NCI-H1105 treated with DMSO at 0.1 percent for 48 hours (cell line): ENCODE measurements at regions not wholly inside any gene's neighbourhood (a gene's known extent, or its start where the extent isn't known, plus 50 kb on each side); places are given as distances from the start of the nearest gene placed in this dataset.

Source experiments
- DNase-seq: peaks from one replicate; lab custom pipeline; 2025; lab: John Stamatoyannopoulos, UW

DNA sequence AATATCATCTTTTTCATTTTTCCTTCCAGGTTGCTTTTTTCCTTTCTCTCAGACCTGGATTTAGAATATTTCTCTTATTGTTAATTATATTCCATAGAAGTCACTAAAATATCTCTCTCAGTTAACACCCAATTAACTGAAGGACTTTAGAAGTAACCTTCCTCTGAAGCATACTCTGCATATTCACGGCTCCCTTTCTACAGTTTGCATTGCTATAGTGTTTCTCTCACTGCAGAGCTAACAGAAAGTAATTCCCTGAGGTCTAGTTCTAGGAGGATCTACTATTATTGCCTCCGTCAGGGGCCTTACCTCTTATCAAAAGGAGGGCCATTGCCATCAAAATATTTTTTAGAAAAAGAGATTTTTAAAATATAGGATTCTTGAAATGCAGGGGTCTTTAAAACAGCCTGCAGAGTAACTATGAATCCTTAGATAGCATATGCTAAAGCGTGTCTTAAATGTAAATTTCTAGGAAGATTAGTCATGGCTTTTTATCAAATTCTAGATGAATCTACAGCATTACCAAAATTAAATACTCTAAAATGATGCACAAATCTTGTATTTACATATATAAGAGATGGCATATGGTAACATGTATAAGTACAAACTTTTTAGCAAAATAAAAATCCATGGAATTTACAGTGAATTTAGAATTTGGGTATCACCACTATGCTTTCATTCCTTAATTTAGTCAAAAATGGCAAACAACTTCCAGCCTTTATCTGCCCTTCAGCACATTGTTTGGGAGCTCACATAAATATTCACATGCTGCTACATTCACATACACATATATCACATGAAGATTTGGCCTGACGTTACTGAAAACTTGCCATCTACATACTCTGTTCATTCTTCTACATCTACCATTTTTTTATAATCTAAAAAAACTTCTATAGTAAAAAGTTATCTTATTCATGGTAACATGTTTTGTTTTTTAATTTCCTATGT lies 696.8 kb downstream of the OTOL1 start:
- no peak for DNase-seq

DNA sequence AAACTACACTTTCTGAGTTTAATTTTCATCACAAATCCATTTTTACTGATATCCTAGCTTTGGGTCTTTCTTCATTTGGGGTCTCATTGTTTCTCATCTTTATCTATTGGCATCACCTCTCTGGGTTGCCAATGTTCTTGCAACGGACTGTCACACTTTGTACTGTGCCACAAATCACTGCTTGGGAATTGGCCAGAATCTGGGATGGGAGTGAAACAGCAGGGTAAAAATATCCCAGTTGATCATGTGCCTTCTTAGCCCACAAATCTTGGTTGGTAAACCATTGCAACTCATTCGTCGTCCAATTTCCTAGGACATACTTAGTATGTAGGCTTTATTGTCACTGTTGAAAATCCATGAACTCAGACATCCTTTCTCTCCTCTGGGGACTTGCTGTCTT lies 698.5 kb downstream of the OTOL1 start:
- no peak for DNase-seq

DNA sequence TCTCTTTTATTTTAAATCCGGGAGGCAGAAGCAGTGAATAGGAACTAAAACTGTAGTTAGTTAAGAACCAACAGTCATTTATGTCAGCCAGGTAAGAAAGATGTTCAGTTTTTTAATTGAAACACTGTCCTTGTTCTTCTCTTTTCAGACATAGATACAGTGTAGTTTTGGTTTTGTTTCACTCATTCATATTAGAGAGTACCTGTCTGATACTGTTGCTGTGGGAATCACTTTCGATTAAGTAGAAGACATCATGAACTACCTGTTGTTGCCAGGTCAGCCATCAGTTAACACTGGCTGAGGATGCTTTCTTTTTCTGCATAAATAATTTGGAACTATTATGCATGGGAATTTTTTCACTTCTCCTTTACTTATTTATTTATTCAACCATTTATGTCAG lies 700.4 kb downstream of the OTOL1 start:
- no peak for DNase-seq

DNA sequence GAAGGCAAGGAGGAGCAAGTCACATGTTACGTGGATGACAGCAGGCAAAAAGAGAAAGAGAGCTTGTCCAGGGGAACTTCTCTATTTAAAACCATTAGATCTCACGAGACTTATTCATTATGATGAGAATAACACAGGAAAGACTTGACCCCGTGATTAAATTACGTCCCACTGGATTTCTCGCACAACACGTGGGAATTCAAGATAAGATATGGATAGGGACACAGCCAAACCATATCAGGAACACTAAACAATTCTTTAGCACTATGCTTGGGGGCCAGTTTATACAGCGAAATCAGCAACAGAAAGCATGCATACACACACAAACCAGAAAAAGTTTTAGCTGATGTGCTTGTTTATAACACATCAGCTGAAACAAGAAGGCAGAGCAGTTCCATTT lies 704.2 kb downstream of the OTOL1 start:
- no peak for DNase-seq

DNA sequence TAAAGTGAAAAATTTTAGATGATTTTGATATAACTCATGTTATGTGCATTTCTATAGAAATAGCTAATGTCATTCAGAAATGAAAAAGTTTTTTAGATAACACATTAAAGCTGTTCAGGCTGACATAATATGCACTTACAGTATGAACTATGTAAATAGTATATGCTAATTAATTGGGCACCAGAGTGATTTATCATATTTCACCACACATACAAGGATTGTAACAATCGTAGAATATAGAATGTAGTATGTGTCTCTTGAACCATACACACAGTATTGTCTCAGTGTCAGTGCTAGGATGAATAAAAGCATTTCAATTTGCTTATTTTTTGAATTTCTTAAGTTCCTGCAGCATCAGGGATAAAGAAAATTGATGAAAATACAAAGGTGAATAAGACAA lies 710.0 kb downstream of the OTOL1 start:
- DNase-seq: no peak

DNA sequence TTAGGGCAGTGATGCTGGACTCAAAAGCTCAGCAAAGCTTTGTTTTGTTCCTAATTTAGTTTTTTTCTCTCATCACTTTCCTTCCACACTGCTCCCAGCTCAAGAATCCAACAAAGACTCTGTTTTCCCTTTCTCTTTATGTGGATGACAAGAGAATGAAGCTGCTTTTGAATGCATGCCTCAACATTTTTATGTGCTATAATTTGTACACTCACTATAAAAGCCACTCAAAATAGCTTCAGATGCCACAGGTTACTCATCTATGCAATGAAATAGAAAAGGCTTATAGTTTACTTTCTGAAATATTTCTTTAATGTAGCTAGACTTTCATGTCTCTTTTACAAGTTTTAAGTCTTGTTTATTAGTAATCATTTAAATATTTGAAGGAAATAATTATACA lies 714.9 kb downstream of the OTOL1 start:
- DNase-seq: no peak

DNA sequence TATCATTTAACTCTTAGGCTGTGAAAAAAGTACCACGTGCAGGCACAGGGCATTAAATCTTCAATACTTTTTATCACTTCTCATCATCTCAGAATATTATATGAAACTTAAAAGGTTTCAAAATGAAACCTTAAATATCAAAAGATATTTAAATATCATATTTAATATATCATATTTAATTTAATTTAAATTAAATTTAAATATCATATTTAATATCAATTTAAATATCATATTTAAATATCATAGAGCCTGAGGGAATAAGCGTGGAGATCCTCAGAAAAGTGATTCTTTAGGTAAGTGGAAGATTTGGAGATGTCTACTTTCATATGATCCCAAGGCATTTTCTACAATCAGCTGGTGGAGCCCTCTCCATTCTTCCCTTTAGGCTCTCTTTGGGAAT lies 716.6 kb downstream of the OTOL1 start:
- DNase-seq: no peak

DNA sequence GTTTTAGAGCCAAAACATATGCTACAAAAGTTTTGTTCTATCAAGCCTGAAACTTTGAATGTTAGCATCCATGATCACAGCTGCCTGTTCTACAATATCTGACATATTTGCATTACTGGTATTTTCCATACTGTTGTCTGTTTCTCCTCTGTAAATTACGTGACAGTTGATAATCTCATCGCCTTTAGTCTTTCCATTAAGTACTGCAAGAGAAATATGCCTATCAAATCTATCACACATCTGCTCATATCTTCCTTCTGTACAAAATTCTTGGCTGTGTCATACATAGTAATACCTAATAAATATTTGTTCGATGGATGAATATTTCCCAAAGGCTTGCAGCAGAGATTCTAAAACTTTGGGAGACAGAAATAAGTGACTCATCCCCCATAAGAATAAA lies 717.3 kb downstream of the OTOL1 start:
- no peak for DNase-seq

DNA sequence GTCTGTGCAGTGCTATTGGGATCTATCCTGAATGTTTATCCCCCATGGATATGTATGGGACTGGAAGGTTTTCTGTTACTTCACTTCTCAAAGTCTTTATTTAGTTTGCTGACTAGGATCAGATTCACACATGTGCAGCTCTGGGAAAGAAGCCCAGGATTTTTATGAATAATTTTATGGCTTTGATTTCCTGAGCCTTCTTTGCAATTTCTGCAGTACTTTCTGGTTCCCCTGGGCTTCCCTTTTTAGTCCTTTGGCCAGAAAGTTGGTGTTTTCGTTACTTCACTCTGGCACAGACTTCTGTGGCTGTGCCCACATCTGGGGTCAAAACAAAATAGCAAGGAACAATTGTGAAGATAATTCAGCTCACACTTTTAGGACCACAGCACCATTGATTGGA lies 721.0 kb downstream of the OTOL1 start:
- no peak for DNase-seq

DNA sequence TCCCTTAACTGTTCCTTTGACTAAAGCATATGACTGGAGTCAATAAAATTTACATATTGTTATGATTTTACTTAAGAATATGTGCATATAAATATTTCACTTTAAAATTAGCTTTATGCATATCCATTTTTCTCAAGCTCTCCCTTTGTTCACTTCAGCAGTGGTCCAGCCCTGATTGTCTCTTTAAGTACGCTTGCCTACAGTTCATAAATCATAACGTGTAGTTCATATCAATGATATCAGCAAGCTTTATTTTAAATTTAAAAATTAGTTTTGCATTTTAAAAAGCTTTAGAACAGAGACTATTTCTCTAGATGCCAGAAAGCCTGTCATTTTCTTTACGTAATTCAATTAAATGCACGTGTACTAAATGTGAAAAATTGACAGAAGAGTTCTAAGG lies 721.9 kb downstream of the OTOL1 start:
- no peak for DNase-seq

DNA sequence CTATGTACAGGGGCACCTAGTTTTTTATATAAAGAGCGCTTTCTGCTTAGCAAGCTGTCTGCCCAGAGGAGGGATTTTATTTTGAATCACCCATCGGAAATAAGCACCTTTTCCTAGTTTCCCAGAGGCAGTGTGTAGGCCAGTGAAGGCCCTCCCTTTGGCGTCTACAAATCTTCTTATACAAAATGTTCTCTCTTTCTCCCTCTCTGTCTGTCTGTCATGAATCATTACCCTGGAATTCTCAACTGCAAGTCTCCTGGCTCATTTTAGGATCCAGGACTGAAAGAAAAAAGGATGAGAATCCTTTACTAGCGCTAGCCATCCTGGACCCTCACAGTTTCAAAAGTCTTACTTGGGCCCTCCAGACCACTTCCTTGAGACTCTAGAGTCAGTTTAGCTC lies 728.1 kb downstream of the OTOL1 start:
- no peak for DNase-seq

DNA sequence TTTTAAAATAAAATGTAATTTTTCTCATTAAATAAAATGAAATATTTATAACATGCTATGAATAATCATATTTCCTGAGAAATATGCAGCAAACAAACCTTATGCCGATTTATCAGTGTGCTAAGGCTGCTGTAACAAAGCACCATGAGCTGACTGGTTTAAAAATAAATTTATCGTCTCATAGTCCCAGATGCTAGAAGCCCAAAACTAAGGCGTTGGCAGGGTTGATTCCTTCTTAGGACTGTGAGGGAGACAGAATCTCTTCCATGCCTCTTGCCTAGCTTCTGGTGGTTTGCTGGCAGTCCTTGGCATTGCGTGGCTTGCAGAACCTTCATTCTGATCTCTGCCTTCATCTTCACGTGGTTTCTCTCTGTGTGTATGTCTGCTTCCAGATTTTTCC lies 740.3 kb downstream of the OTOL1 start:
- no peak for DNase-seq

DNA sequence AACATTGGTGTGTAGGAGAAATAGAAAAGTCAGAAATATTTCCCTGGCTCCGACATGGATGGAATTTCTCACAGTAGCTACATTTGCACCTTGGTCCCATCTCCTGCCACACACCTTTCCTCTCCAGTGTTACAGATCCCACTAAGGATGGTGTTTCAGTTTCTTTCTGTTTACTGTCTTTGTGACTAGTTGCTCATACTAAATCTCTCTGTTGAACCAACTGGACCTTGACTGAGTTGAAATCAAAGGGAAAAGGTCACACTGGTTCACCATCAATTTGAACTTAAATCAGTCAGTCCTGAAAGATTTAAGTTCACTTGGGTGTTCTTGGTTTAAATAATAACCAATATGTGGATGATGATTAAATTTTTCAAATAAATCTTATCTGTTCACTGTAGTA lies 754.2 kb downstream of the OTOL1 start:
- DNase-seq: no peak

DNA sequence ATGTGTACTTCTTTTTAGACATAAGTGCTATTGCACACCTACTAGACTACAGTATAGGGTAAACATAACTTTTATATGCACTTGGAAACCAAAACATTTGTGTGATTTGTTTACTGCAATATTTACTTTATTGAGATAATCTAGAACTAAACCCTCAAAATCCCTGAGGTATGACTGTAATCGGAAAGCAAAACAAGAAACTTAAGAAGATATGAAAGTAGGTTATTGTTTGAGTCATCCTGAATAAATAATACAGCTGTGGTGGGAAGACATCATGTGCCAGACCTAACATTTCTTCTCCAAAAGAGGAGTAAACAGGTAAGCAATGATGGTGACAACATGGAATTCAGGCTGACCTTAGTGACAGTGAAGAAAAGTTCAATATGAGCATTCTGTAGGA lies 765.5 kb downstream of the OTOL1 start:
- DNase-seq: no peak

DNA sequence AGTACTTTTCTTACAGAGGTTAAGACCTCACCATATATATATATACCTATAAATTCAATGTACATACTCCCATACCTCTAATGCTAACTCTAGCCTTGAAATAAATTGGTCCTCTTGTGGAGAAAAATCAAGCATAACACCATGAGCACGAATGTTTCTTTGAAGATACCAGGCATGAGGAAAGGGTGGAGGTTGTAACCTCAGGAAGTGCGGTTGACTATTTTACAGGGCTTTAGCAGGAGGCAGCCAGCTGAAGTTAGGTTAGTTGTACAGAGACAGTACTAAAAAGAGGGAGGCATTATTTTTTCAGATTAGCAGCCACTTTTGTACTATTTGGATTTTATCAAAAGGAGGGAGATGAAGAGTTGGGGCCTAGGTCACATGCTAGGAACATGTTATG lies 767.0 kb downstream of the OTOL1 start:
- DNase-seq: no peak

DNA sequence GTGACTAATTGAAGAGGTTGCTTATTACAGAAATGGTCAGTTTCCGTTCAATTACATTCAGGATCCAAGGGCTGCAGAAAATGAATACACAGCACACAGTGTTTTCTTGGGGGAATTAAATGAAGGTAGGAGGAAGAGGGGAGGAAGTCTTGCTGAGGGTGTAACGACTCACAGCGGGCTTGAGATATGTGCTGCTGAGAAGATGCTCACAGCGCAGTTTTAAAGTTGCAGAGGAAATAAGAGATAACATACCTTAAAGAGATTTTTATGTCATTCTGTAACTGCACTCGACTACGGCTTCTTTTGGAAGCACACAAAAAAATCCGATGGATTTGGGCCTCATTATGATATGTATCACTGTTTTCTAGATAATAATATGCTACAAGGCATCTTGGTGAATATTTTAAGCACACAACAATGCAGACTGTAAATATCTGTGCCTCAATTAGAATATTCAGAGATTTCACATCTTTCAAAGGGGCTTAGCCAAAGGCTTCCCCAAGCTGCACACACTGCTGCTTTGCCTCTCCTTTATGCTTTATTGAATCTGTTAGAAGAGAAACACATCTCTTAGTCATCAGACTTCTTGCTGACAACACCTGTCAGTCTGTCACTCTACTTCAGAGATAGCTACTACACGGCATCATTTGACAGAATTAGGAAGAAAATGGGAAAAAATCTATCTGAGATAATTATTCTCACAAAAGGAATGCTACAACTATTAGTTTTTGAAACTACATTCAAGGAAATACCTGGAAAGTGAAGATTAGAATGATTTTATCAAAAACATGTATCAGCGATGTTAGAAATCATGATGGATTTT lies 773.2 kb downstream of the OTOL1 start:
- DNase-seq: no peak

DNA sequence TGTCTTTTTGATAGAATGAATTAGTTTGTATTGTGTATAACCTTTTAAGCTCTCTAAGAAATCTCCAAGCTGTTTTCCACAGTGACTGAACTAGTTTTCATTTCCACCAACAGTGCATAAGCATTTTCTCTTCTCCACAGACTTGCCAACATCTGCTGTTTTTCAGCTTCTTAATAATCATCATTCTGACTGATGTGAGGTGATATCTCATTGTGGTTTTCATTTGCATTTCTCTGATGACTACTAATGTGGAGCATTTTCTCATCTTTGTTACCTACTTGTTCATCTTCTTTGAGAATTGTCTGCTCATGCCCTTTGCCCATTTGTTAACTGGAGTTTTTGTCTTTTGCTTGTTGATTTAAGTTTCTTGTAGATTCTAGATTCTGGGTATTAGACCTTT lies 777.5 kb downstream of the OTOL1 start:
- DNase-seq: no peak

DNA sequence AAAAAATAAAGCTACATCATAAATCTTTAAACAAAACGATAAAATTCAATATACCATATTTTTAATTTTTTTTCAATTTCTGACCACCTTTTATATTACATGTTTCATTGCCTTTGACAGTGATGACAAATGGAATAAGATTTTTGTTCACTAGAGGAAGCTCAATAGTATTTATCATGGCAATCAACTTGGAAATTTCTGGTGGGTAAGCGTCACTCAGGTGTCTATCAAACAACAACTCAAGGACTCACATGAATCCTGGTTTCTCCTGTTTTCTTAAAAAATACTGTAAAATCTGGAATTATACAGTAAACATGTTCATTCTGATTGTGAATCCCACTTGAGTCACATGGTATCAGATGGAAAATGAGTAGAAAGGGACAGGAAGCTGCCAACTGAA lies 782.2 kb downstream of the OTOL1 start:
- no peak for DNase-seq

DNA sequence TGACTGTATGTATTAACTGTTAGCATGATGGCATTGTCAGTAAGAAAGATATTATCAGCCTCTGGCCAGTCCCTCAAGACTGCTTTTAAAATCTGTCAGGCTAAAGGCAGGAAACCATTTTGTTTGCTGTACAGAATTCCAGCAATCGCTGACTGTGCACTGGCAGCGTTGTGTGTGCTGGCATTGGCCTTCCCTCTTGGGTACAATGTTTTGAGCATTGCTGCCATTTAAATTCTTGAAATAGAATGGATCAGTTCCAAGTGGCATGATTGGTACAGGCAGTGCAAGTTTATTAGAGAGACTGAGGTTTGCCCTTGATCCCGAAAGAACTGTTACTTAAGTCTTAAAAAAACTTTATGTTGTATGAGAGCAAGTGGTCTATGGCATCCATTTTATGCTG lies 788.7 kb downstream of the OTOL1 start:
- no peak for DNase-seq

DNA sequence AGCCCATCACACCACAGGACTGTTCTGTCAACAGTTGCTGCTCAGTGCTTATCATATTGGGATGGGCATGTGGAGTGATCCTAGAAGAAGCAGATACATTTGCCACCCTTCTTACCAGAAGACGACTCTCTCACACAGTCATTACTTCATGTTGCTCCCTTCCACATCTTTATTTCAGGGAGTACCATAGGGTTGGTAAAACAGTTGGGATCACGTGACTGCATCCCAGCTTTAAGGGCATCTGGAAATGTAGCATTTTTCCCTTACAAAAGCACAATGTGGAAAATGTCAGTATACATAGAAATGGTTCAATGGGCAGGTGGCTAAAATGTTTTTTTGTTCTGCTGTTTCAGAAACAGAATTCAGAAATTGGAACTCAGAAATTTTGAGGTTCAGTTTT lies 791.0 kb downstream of the OTOL1 start:
- no peak for DNase-seq

DNA sequence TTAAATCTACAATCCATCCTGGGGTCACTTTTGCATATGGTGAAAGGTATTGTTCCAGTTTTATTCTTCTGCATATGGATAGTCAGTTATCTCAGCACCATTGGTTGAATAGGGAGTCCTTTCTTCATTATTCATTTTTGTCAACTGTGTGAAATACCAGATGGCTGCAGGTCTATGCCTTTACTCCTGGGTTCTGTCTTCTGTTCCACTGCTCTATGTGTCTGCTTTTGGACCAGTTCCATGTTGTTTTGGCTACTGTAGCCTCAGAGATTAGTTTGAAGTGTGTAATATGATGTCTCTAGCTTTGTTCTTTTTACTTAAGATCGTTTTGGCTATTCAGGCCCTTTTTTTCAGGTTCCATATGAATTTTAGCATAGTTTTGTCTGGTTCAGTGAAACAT lies 795.8 kb downstream of the OTOL1 start:
- peak; percentile 62 for DNase-seq

DNA sequence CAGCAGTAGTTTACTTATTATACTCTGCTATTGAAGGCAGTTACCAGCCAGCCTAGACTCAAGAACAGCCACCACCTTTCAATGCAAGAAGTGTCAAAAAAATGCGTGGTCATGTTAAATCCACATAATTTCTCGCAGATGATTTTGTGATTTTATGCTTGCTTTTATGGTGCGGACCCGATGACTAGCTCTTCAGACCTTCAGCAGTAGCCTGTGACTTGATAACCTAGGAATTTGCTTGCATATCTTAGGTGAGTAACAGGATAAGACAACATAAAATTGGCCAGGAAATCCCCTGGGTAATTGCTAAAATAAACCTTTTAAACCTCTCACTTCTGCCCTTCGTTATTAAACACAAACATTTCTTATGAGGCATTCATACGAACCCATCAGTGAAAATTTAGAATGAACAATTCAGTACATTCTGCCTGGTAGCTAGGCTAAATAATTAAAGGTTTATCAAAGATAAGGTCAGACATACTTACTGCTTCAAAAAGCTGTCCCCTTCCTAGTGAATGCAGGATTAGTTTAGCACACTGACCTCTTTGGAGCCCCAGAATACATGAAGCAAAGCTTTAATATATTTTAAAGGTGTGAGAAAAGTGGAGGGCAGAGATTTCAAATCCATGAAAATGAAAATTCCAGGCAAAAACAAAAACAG lies 798.8 kb downstream of the OTOL1 start:
- DNase-seq: no peak
